Heart left ventricle (tissue), 13 donors: ENCODE measurements at regions not wholly inside any gene's neighbourhood (a gene's known extent, or its start where the extent isn't known, plus 50 kb on each side); places are given as distances from the start of the nearest gene placed in this dataset.

Experiments used
- POLR2A ChIP-seq, 2 donors: fragments of 450-650 bp; IDR thresholded peaks; one replicate each; pipeline ENCODE4 v1.6.1; 2017; ENCODE audit warnings: antibody characterized with exemption in 2 of 2, mild to moderate bottlenecking in 2 of 2, moderate library complexity in 2 of 2
- TF ChIP-seq, protein P1 (sequence below), 12 donors: fragments of 200-600 bp; sonication (generic) in 4 of 12; IDR thresholded peaks; one replicate each; pipeline versions ENCODE4 v1.5.0 to v1.8.0; 2018 to 2022; ENCODE audit warnings: antibody characterized with exemption in 12 of 12, mild to moderate bottlenecking in 5 of 12
- donor health status: ischemic (EF 13 %, LVEDD 7.1; RV severe dilation, severe dysfunction).
- donor health status: DM: no; HTN: yes; CAD: no.
- donor health status: DM: no; HTN: no; CAD: no.
- donor health status: ischemic (EF 25% LVEDD 6.9; RV normal size, moderate dysfunction).
- donor health status: ischemic (EF 25% LVEDD 5.7; RV mildly dilated, moderate dysfunction).
- donor health status: ischemic (EF 35%, LVEDD 5.7; RV mildly dilated, moderate dysfunction).
- donor health status: nonischemic (EF 11% LVEDD 7.7; RV severe dilation, severe dysfunction).
- donor health status: DM: yes; HTN: yes; CAD: no.
- donor health status: PGD.
- donor health status: ischemic (EF 29% LVEDD 5.4; RV normal size, mild dysfunction).
- donor health status: nonischemic (EF 23%, LVEDD 6.1; RV moderate dilation, normal function).

DNA sequence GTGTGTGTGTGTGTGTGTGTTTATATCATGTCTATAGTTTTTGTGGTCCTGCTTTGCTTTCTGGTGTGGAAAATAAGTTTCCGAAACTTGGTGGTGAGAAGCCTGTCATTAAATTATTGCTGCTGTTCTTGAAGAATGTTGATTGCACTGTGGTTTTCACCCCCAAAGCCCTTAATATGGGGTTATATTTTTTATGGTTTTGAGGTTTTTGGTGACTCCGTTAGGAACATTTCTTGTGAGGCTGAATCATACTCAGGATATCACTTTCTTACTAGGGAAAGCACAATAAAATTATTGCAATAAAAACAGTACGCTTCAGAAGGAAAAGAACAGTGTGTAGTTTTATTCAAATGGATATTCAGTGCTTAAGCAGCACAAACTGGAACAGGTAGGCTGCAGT, 539.1 kb upstream of the MAGEB18 start:
- TF ChIP-seq, protein P1, sequence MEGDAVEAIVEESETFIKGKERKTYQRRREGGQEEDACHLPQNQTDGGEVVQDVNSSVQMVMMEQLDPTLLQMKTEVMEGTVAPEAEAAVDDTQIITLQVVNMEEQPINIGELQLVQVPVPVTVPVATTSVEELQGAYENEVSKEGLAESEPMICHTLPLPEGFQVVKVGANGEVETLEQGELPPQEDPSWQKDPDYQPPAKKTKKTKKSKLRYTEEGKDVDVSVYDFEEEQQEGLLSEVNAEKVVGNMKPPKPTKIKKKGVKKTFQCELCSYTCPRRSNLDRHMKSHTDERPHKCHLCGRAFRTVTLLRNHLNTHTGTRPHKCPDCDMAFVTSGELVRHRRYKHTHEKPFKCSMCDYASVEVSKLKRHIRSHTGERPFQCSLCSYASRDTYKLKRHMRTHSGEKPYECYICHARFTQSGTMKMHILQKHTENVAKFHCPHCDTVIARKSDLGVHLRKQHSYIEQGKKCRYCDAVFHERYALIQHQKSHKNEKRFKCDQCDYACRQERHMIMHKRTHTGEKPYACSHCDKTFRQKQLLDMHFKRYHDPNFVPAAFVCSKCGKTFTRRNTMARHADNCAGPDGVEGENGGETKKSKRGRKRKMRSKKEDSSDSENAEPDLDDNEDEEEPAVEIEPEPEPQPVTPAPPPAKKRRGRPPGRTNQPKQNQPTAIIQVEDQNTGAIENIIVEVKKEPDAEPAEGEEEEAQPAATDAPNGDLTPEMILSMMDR (IDR thresholded peaks at IDR 0.05), result no peak
- no peak for TF ChIP-seq POLR2A (IDR thresholded peaks at IDR 0.05)
